GM19238 (cell line): ENCODE measurements at regions not wholly inside any gene's neighbourhood (a gene's known extent, or its start where the extent isn't known, plus 50 kb on each side); places are given as distances from the start of the nearest gene placed in this dataset.

Experiments
- DNase-seq: peaks from one replicate; pipeline ENCODE4 v3.0.0; 2011; ENCODE audit warnings: low spot score; ENCODE audit not compliant: insufficient read length

DNA sequence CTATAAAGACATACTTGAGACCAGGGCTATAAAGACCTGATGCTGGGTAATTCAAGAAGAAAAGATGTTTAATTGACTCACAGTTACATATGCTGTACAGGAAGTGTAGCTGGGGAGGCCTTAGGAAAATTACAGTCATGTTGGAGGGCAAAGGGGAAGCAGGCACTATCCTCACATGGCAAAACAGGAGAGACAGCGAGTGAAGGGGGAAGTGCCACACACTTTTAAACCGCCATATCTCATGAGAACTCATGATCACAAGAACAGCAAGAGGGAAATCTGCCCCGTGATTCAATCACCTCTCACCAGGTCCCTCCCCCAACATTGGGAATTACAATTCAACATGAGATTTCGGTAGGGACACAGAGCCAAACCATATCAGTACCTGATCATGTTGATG is 89.9 kb upstream of the ADAMTSL1 start:
- no peak for DNase-seq

DNA sequence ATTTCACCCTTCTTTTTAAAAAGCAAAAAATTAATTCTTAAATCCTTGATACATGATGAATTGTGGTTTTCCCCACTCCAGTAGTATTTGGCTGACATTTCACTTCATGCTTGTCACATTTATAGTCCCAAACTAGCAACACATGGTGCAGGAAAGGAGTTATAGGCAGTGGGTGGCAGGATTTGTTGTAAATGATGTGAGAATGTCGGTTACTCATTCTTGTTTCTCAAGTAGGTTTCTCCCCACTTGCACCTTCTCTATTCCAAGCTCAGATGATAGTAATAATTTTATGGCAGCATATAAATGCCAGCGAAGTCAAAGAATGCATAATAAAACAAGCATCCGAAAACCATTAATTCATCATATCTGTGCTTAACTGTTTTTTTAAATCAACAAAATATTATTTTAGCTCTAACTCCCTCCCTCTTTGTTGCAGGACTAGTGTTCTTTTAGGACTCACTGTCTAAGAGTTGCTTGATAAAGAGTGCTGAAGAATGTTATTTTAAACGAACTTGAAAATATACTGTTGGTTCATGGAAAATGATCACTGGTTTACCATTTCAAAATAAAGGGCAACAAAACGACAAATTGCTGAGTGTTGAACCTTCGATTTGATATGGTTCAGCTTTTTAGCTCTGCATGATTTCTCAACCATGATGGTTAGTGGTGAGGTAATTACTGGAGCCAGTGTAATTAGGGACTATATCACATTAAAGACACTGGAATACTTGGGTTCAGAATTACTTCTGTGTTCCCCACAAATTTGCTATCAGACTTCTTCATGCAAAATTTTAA is 88.1 kb upstream of the ADAMTSL1 start:
- no peak for DNase-seq

DNA sequence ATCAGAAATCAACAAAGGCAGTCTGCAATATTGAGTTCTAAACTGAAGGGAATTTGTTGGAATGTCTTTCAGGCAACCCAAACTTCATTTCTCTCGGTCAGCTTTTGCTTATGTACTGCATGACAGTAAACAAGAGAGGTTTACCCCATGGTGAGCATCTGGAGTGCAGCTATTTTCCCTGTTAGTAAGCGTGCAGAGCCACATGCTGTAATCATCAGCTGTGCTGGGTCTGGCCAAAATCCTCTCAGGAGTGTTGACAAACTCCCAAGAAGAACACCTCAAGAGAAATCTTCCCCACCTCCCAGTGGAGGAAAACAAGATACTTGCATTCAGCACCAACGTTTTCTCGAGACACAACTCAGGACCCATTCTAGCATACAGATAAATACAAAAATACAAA is 83.6 kb upstream of the ADAMTSL1 start:
- no peak for DNase-seq

DNA sequence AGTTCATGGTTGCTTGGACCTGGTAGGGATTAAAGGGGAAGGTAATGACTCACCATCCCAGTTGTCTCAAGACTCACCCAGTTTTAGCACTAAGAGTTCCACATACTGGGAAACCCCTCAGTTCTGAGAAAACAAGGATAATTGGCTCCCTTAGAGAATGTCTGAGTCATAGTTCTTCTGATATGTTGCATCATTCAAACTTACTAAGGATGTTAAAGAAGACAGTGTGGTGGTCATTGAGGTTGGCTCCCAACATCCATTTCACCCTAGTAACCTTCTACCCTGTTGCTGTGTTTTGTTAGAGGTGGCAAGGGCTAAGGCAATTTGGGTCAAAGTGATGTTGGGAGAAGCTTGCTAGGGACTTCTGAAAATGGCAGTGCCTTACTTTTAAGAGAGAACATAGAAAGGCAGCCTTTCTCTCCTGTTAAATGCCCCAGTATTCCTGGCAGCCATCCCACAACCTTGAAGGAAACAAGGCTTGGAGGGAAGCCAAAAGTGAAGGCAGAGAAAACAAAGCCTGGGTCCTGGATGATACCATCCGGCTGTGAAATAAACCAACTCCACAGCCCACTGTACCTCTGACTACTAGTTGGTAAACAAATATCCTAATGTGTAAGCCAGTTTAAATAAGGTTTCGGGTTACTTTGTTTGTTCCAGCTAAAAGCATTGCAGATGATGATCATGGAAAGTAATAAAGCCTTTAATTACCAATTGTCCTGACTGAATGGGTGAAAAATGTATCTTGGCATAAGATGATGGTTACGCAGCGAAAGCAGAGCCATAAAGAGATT is 80.4 kb upstream of the ADAMTSL1 start:
- DNase-seq, result no peak

DNA sequence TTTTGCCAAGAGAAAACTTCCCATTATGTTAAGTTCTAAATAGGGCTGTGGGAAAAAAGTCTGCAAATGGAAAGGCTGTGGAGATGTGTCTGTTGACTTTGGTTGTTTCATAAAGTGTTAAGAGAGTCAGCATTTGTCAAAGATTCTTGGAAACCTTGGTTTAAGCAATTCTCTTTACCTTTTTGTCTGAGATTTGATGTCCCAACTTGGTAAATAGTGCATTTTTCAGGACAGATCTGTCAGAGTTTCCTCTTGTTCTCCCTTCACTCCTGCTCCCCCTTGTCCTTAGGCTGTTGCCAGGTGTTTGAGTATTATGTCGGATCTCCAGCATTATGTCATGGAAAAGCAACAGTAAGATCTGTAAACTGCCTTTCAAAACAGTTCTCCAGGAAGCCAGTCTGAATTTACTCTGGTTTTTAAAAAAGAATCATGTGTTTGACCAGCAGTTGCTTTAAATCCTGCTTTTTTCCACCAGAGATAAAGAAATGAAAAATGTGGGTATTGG is 79.1 kb upstream of the ADAMTSL1 start:
- no peak for DNase-seq

DNA sequence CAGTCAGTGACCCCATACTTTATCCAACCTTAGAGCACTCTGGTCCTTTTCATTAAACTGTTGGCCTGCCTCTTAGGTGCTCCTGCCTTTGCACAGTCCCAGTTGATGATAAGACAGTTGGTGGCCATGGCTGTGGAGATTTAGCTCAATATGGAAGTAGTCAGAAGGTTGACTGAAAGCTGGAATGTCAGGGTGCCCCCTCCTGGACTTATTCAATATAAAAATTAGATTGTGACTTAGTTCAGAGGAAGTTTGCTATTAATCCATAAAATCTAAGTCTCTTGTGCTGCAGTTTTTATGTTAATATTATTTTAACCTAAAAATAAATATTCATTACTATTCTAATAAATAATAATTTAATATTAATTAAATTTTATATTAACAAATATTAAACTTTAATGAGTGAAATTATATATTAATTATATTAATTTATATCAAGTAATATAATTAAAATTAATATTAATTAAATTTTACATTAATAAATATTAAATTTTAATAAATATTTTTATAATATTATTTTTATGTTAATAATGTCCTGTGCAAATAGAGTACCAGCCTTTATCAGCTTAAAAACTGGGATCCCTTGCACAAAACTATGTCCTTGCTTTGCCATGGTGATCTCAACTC is 77.7 kb upstream of the ADAMTSL1 start:
- no peak for DNase-seq

DNA sequence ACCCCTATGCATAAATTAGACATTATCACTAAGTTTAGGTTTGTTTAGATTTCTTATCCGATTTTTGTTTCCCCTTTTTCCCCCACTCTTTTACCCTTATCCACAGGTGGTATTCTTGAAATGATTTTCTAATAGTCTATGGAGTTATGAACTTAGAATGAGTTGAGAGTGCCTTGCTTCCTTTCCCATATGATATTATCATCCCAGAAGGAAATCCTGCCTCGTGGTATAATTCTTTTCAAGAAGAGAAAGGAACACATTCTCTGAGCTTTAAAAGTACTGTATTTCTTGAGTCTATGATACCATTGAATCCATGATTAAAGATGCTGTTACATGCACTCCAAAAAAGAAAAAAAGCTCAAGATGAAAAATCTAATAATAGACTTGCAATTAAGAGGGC is 76.9 kb upstream of the ADAMTSL1 start:
- no peak for DNase-seq

DNA sequence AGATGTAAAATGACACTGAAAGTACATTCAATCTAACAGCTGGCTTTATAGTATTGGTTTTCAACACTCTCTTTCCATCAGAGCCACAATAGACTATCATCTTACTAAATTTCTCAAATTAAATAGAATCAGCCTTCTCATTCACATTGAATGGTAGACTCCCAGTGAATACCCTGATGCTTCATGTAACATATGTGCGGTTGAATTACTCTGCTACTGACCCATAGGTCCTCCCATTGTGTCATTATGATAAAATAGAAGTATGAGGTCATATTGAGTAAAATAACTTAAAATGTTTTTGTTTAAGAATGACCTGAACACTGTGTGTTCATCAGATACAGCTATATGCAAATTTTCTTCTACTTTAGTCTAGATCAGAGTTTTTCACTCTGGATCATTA is 75.9 kb upstream of the ADAMTSL1 start:
- DNase-seq, result no peak

DNA sequence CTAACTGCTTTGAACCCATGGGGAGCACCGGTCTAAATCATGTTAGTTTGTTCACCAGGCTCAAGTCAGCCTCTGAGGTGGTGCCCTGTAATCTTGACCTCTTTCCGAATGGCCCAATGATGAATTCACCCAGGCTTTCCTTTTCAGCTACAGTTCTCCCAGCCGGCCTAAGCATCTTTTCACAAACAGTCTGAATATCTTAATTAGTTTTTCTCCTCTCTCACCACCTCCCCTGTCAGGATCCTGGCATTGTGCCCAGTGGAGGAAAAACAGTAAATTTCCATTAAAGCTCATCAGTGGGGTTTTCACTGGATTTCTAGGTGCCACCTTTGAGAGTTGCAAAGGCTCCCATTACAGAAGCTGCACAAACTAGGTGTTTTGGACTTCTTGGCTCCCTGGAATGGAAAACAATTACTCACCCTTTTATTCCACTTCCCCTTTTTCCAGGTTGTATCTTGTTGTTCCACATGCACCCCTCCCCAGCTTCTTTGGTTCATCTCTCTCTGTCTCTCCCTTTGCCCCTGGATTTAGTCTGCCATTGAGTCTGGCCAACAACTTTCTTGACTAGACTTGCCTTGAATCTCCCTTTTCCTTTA is 69.4 kb upstream of the ADAMTSL1 start:
- DNase-seq, result no peak

DNA sequence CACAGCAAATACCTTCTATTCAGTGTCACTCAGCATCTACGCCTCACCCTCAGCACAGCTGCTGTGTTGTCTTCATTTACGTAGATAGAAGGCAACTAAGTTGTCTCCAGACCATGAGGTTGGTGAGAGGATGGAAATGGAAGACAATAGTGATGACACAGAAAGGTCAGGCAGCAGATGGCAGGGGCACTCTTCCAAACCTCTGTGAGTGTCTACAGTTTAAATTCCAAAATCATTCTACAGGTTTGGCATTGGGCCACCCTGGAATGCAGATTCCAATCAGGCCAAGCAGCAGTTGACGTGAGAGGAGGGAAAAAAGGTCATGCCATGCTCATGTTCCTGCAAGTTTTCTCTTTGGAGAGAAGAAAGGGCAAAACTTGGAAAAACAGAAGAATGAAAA is 68.7 kb upstream of the ADAMTSL1 start:
- DNase-seq, result no peak

DNA sequence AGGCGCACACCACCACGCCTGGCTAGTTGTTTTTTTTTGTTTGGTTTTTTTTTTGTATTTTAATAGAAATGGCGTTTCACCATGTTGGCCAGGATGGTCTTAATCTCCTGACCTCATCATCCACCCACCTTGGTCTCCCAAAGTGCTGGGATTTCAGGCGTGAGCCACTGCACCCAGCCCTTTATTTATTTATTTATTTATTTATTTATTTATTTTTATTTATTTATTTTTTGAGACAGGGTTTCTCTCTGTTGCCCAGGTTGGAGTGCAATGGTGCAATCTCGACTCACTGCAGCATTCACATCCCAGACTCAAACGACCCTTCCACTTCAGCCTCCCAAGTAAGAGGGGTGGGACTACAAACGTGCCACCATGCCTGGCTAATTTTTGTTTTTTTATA is 63.0 kb upstream of the ADAMTSL1 start:
- no peak for DNase-seq

DNA sequence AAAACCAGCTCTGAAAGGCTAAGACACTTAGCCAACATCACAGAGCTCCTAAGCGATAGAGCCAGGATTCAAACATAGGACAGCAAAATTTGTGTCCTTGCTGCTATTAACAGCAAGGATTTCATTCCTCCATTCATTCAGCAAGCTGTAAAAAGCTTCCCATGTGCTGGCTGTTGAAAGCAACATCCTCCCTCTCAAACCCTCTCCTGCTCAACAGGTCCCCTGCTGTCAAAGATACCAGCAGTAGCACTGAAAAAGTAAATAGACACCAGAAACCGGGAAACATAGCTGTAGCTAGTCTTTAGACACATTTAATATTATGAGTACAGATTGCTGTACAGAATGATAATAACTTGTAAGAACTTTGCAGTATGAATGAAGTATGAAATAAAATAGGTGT is 52.6 kb upstream of the ADAMTSL1 start:
- no peak for DNase-seq

DNA sequence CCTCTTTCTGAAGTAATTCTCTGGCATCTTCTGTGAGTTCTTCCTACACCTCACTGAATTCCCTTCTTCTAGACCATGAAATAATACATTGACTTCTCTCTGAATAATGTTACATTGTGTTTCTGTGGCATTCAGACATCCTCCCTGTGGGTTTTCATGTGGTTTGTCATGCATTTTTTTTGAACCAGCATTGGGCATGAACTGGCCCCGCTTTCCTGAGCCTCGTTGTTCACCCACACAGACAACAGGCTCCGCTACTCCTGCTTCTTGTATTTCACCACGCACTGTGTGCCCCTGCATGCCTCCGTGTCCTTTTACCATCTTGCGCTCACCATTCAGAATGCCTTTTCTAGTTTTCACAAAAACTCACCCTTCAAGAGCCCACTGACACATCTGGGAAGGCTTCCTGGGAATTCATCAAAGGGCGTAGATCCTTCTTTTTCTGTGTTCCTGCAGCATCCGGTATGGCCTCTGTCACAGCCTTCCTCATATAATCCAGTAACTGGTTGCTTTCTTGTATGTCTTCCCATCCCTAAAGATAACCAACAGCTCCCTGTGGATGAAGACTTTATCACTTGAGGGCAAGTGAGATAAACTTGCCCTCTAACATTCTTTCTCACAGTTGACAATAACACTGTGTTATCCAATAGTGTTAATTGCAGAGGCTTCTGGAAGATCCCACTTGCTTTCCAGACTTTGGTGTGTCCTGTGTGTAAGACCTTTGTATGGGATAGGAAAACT is 51.5 kb upstream of the ADAMTSL1 start:
- DNase-seq, result no peak

DNA sequence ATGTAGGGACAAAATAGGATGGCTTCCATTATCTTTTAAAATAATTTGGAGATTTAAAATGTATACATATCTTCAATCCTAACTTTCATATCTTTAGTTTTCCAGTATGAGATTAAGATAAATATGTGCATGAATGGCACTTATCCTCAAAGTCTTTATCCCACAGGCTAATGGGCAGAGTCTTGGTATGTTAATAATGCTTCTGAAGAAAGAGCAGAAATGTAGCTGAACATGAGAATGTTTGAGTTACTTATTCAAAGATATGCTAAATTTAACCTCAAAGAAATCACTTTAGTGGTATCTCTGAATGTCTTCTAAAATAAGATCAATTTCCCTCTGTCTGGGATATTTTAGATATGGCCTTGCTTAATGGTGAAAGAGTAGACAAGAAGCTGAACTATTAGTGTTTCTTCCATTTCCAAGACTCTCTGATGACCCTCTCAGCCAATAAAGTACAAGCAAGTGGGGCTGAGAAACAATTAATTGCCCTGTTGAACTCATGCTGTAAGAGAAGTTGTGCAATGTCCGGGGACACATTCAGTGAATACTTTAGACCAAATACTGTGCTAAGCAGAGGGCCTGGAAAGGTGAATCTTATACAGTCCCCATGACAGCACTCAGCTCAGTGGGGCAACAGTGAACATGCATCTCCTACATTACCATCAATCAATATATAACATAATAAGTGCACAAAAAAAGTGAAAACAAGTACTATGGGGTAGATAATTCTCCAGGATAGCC is 50.0 kb upstream of the ADAMTSL1 start:
- DNase-seq, result no peak
